A673 (cell line): ENCODE measurements at regions not wholly inside any gene's neighbourhood (a gene's known extent, or its start where the extent isn't known, plus 50 kb on each side); places are given as distances from the start of the nearest gene placed in this dataset.
"Not testable (repeated sequence)": the region's sequence is repeated elsewhere in the genome, so short reads cannot be mapped to it uniquely, and the experiment has no call there.

Experiments used
- BruUV-seq: library from RNA; stranded (reverse); fragments of 400-500 nt; replicated peaks from 2 replicates; lab custom pipeline; 2021; lab: Mats Ljungman, UMichigan
- CTCF ChIA-PET: fragments of 300-600 bp; sonication (Branson Sonifier 250); formaldehyde crosslinking; loops from one replicate; lab custom pipeline; 2022; ENCODE audit warnings: antibody characterized with exemption; lab: Charles Lee
- POLR2A ChIA-PET: fragments of 300-600 bp; sonication (Branson Sonifier 250); formaldehyde crosslinking; loops from one replicate; lab custom pipeline; 2022; ENCODE audit warnings: antibody characterized with exemption; ENCODE audit not compliant: low non-redundant PET; lab: Charles Lee
- DNase-seq: peaks from one replicate; pipeline ENCODE4 v3.0.0-alpha.2; 2015; ENCODE audit warnings: low spot score
- H3K27ac ChIP-seq: fragments of 200-600 bp; sonication (generic); 2 replicates; pipeline ENCODE4 v1.5.1; 2016; ENCODE audit warnings: mixed run types, low read depth, mild to moderate bottlenecking, mixed read lengths, antibody characterized with exemption, low read length; ENCODE audit not compliant: poor library complexity, severe bottlenecking
- H3K27me3 ChIP-seq: fragments of 200-600 bp; sonication (generic); replicated peaks from 2 replicates; pipeline ENCODE4 v1.6.1; 2017; ENCODE audit warnings: mixed run types, low read depth, mild to moderate bottlenecking, mixed read lengths, antibody characterized with exemption, low read length; ENCODE audit not compliant: insufficient read depth, poor library complexity
- H3K36me3 ChIP-seq: fragments of 200-600 bp; sonication (generic); 2 replicates; pipeline ENCODE4 v1.6.1; 2016; ENCODE audit warnings: mixed run types, mild to moderate bottlenecking, mixed read lengths, antibody characterized with exemption, low read length; ENCODE audit not compliant: insufficient read depth, poor library complexity, severe bottlenecking
- H3K4me1 ChIP-seq: fragments of 200-600 bp; sonication (generic); 2 replicates; pipeline ENCODE4 v1.6.1; 2017; ENCODE audit warnings: mixed run types, mild to moderate bottlenecking, mixed read lengths, antibody characterized with exemption, low read length; ENCODE audit not compliant: insufficient read depth, poor library complexity, severe bottlenecking
- H3K4me3 ChIP-seq: fragments of 200-600 bp; sonication (generic); 2 replicates; pipeline ENCODE4 v1.5.1; 2016; ENCODE audit warnings: low read depth, mixed run types, mild to moderate bottlenecking, mixed read lengths, low read length; ENCODE audit not compliant: poor library complexity, severe bottlenecking
- H3K9me3 ChIP-seq: fragments of 200-600 bp; sonication (generic); 2 replicates; pipeline ENCODE4 v1.6.1; 2016; ENCODE audit warnings: mixed run types, low read depth, mild to moderate bottlenecking, mixed read lengths, antibody characterized with exemption, low read length; ENCODE audit not compliant: poor library complexity, severe bottlenecking
- intact Hi-C: fragments of 100-400 bp; cut with micrococcal nuclease; formaldehyde crosslinking; loops from one replicate; pipeline ENCODE4 v1.10.0; 2022; ENCODE audit not compliant: unreplicated experiment

DNA sequence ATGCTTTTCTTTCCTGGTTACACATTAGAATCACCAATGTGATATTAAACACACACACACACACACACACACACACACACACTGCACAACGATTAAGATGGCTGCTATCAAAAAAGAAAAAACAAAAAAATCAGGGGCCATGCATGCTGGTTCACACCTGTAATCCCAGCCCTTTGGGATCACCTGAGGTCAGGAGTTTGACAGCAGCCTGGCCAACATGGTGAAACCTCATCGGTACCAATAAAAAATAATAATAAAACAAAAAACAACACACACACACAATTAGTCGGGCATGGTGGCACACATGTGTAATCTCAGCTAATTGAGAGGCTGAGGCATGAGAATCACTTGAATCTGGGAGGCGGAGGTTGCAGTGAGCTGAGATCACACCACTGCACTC, 5290.8 kb upstream of the TPTE start:
- not testable (repeated sequence) for H3K27ac ChIP-seq

DNA sequence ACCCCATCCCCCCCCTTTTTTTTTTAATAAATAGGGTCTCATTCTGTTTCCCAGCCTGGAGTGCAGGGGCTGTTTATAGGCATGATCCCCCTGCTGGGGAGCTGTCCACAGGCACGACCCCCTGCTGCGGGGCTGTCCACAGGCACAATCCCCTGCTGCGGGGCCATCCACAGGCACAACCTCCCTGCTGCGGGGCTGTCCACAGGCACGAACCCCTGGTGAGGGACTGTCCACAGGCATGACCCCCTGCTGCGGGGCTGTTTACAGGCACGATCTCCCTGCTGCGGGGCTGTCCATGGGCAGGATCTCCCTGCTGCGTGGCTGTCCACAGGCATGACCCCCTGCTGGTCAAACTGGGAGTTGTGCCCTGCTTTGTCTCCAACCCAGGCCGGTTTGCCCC, 5290.1 kb upstream of the TPTE start:
- intact Hi-C loops, BruUV-seq, H3K4me3 ChIP-seq, H3K27ac ChIP-seq, H3K36me3 ChIP-seq, H3K27me3 ChIP-seq, H3K4me1 ChIP-seq, DNase-seq, CTCF ChIA-PET, POLR2A ChIA-PET: not testable (repeated sequence)
- peaks cover 75% of the 10 kb centered on the region for H3K9me3 ChIP-seq

More for the DNA sequence above, 5290.8 kb upstream of the TPTE start:
- H3K4me3 ChIP-seq, H3K4me1 ChIP-seq, H3K27me3 ChIP-seq, CTCF ChIA-PET, intact Hi-C loops, POLR2A ChIA-PET, DNase-seq, H3K36me3 ChIP-seq, BruUV-seq: not testable (repeated sequence)
- peaks cover 77% of the 10 kb centered on the region for H3K9me3 ChIP-seq

DNA sequence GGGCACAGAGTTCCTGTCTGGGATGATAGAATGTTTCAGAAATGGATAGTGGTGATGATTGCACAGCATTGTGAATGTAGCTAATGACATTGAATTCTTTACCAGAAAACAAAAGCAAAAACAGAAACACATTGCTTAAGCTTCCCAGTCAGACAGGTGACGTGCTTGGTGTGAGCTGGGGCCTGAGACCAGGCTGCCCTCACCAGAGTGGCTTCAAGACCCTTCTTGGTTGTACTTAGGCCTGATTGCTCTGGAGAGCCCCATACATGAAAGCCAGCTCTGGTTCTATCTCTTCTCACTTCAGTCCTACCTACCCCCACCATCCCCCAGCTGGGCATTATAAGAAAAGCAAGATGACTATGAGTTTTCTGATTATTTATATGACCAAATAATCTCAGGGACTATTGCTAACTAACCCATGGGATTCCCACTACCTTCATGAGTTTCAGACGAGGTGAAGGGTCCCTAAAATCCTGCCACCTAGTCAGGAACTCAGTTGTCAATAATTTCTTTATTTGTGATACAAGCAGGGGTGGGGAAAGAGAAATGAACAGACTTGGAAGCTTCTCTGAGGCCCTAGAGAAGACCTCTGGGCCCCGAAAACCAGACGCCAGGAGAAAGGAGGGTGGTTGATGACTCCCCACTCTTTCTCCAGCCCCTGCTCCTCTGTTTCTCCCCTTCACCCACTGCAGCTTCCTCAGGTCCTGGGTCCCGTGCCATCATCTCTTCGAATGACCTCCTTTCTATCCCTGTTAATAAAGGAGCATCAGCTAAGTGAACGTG, 5289.0 kb upstream of the TPTE start:
- H3K36me3 ChIP-seq, DNase-seq, CTCF ChIA-PET, H3K27ac ChIP-seq, POLR2A ChIA-PET, H3K4me1 ChIP-seq, intact Hi-C loops, BruUV-seq, H3K27me3 ChIP-seq, H3K4me3 ChIP-seq: not testable (repeated sequence)
- peaks cover 73% of the 10 kb centered on the region for H3K9me3 ChIP-seq

DNA sequence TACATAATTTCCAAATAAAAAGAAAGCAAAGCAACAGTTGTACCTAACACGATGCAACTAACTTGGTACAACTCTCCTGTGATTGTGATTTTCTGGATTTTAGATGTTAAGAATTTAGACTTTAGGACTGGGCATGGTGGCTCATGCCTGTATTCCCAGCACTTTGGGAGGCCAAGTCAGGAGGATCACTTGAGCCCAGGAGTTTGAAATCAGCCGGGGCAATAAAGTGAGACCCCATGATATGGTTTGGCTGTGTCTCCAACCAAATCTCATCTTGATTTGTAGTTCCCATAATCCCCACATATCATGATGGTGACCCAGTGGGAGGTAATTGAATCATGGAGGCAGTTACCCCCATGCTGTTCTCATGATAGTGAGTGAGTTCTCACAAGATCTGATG, 5285.6 kb upstream of the TPTE start:
- H3K4me1 ChIP-seq, H3K36me3 ChIP-seq, DNase-seq, POLR2A ChIA-PET, CTCF ChIA-PET, H3K27ac ChIP-seq, intact Hi-C loops, BruUV-seq, H3K27me3 ChIP-seq, H3K4me3 ChIP-seq: not testable (repeated sequence)
- H3K9me3 ChIP-seq, result peaks cover 63% of the 10 kb centered on the region

GRCh38 chr21:5236846-5237675, 5284.3 kb upstream of the TPTE start:
- CTCF ChIA-PET, H3K36me3 ChIP-seq, intact Hi-C loops, BruUV-seq, H3K27me3 ChIP-seq, H3K4me3 ChIP-seq, H3K4me1 ChIP-seq, POLR2A ChIA-PET, H3K27ac ChIP-seq, DNase-seq: not testable (repeated sequence)
- H3K9me3 ChIP-seq, result peaks cover 56% of the 10 kb centered on the region

DNA sequence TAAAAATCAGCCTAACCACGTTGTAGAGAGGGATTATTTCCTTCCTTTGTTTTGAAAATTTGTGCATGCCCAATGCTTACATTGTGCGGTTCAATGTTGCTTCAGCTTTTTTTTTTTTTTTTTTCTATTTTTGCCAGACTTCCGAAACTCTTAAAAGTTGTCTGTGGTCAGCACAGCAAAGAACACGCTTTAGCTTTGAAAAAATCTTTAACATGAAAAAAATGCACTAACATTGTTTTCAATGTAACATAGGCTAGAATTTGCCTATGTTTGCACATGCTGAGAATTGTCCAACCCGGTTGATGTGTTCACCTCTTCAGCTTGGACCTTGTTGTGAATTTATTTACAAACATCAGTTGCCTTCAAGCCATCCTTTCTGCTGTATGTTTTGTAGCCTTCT, 5280.9 kb upstream of the TPTE start:
- DNase-seq, H3K27me3 ChIP-seq, intact Hi-C loops, H3K4me3 ChIP-seq, CTCF ChIA-PET, H3K4me1 ChIP-seq, POLR2A ChIA-PET, BruUV-seq, H3K27ac ChIP-seq, H3K36me3 ChIP-seq: not testable (repeated sequence)
- H3K9me3 ChIP-seq, result peaks cover 47% of the 10 kb centered on the region

DNA sequence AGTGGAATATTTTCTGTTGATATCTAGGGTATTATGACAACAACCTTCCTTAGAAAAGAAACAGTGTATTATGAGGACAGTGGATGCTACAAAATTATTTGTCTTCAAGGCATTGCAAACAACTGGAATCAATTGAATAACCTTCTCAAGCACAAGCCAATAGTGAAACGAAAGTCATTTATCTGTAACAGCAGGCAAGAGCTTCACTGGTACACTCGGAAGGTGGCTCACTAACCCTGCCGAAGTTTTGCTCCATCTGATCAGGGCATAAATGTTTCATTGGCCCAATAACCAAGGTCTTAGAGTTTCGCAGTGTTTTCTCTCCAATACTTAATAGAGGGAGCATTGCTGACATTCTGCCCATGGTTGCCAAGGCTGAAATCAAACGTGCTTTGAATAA, 5278.7 kb upstream of the TPTE start:
- BruUV-seq, POLR2A ChIA-PET, CTCF ChIA-PET, H3K4me1 ChIP-seq, H3K36me3 ChIP-seq, intact Hi-C loops, H3K27me3 ChIP-seq, DNase-seq, H3K27ac ChIP-seq, H3K4me3 ChIP-seq: not testable (repeated sequence)
- peaks cover 50% of the 10 kb centered on the region for H3K9me3 ChIP-seq
